GM12878 (cell line): ENCODE measurements at regions not wholly inside any gene's neighbourhood (a gene's known extent, or its start where the extent isn't known, plus 50 kb on each side); places are given as distances from the start of the nearest gene placed in this dataset.

Source experiments
- ATAC-seq: fragments of 200-7000 bp; cut with Tn5 transposase; 3 replicates; pipeline ENCODE4 v1.9.1; 2020; ENCODE audit warnings: mild to moderate bottlenecking, moderate library complexity
- BruUV-seq: library from RNA; stranded (reverse); fragments of 400-500 nt; replicated peaks from 2 replicates; lab custom pipeline; 2021; lab: Mats Ljungman, UMichigan
- CTCF ChIA-PET: fragments of 300-600 bp; sonication (Branson Sonifier 250); formaldehyde crosslinking; extraction: SDS; loops from one replicate; lab custom pipeline; 2021; ENCODE audit warnings: inconsistent platforms; lab: Yijun Ruan, JAX
- POLR2A ChIA-PET: fragments of 350-600 bp; formaldehyde crosslinking; extraction: SDS; loops from one replicate; lab custom pipeline; 2021; ENCODE audit warnings: inconsistent platforms; lab: Charles Lee
- RAD21 ChIA-PET: fragments of 300-600 bp; sonication (Branson Sonifier 250); formaldehyde crosslinking; loops from one replicate; lab custom pipeline; 2023; ENCODE audit warnings: antibody characterized with exemption; ENCODE audit not compliant: unreplicated experiment; lab: Charles Lee
- SMC1A ChIA-PET: fragments of 300-600 bp; sonication (Branson Sonifier 250); formaldehyde crosslinking; loops from one replicate; lab custom pipeline; 2023; ENCODE audit not compliant: unreplicated experiment, uncharacterized antibody; lab: Charles Lee
- DNase-seq: peaks from one replicate; pipeline ENCODE4 v3.0.0-alpha.2; 2011; ENCODE audit warnings: low read depth, low spot score
- FAIRE-seq: peaks from 3 replicates; lab custom pipeline; 2011; peaks lifted over from hg19 to GRCh38; lab: Jason Lieb, UNC
- H2AFZ ChIP-seq: 2 replicates; pipeline ENCODE4 v1.6.0; 2011; ENCODE audit warnings: low read depth, low read length, control low read depth; ENCODE audit not compliant: control insufficient read depth
- H3K27ac ChIP-seq: 2 replicates; pipeline ENCODE4 v1.5.1; 2011; ENCODE audit warnings: control low read depth; ENCODE audit not compliant: control insufficient read depth, insufficient read depth
- H3K27me3 ChIP-seq, 2 experiments: replicated peaks in 1 of 2; 2 replicates each; pipeline versions ENCODE4 v1.6.0 to v1.6.1; 2011; ENCODE audit warnings: low read length in 1 of 2; ENCODE audit not compliant: control insufficient read depth in 2 of 2, insufficient read depth in 2 of 2
- H3K36me3 ChIP-seq, 2 experiments: 2 replicates each; pipeline ENCODE4 v1.5.1; 2011; ENCODE audit warnings: low read length in 1 of 2; ENCODE audit not compliant: control insufficient read depth in 2 of 2, insufficient read depth in 2 of 2
- H3K4me1 ChIP-seq: 2 replicates; pipeline ENCODE4 v1.6.1; 2011; ENCODE audit warnings: mild to moderate bottlenecking, low read length, moderate library complexity, mixed read lengths; ENCODE audit not compliant: control insufficient read depth, insufficient read depth
- H3K4me2 ChIP-seq: 2 replicates; pipeline ENCODE4 v1.6.0; 2011; ENCODE audit warnings: control low read depth; ENCODE audit not compliant: control insufficient read depth, insufficient read depth
- H3K4me3 ChIP-seq: fragments of 200-600 bp; sonication (generic); 2 replicates; pipeline ENCODE4 v1.5.1; 2016
- H3K79me2 ChIP-seq: 2 replicates; pipeline ENCODE4 v1.6.0; 2011; ENCODE audit warnings: low read length; ENCODE audit not compliant: control insufficient read depth, insufficient read depth
- H3K9ac ChIP-seq: 2 replicates; pipeline ENCODE4 v1.8.0; 2011; ENCODE audit warnings: low read length, control low read depth, mixed read lengths; ENCODE audit not compliant: control insufficient read depth, insufficient read depth
- H3K9me3 ChIP-seq: replicated peaks from 3 replicates; pipeline ENCODE4 v1.5.1; 2011; ENCODE audit warnings: mild to moderate bottlenecking, low read length; ENCODE audit not compliant: control insufficient read depth, insufficient read depth
- H4K20me1 ChIP-seq: 2 replicates; pipeline ENCODE4 v1.6.0; 2011; ENCODE audit not compliant: control insufficient read depth, insufficient read depth
- SP1 ChIP-seq: IDR thresholded peaks from one replicate; pipeline ENCODE4 v1.6.1; 2011; ENCODE audit warnings: low read depth, low read length
- YBX1 ChIP-seq: fragments of 450-650 bp; IDR thresholded peaks from 2 replicates; pipeline ENCODE4 v1.6.1; 2016; ENCODE audit warnings: antibody characterized with exemption
- WGBS: methylation state at CpG from one replicate; pipeline ENCODE4 v1.1.6; 2016; ENCODE audit warnings: low lambda C conversion rate; ENCODE audit not compliant: insufficient replicate concordance, insufficient coverage; ENCODE audit errors: missing lambda C conversion rate; 5-methylcytosine and 5-hydroxymethylcytosine counted together
- in situ Hi-C: fragments of 300-500 bp; cut with MboI; formaldehyde crosslinking; loops from 9 replicates; pipeline ENCODE4 v1.14.3; 2018; ENCODE audit warnings: mixed read lengths
- intact Hi-C: fragments of 100-400 bp; cut with micrococcal nuclease; formaldehyde crosslinking; loops from one replicate; pipeline ENCODE4 v1.14.2; 2022; ENCODE audit not compliant: unreplicated experiment
- TF ChIP-seq, protein P1 (sequence below): IDR thresholded peaks from 2 replicates; pipeline ENCODE4 v1.6.1; 2011; ENCODE audit warnings: borderline replicate concordance, low read depth, mild to moderate bottlenecking, moderate library complexity, low read length; ENCODE audit not compliant: insufficient read depth, poor library complexity, severe bottlenecking
- TF ChIP-seq, protein P2 (sequence below): IDR thresholded peaks from 2 replicates; pipeline ENCODE4 v1.6.1; 2012; ENCODE audit warnings: low read depth, low read length, improper control_type of control experiment

DNA sequence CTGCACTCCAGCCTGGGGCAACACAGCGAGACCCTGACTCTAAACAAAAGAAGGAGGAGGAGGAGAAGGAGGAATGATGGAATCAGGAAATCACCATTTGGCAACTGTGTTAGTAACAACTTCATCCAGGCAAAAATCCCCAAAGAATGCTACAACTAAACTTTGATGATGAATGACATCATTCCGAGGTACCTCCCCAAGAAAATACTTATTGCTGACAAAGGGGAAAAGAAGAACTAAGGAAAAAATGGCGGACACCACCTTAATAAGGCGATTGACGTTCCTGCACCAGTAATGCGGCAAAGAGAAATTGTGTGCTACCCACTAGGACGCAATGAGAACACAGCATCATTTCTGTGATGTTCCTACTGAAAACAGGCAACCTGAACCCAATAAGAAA, 78.2 kb upstream of the SLC6A11 start:
- intact Hi-C loops = no loop called here
- no peak overlapping the region for H3K4me3 ChIP-seq
- FAIRE-seq = no peak
- in situ Hi-C loops = no loop called here
- RAD21 ChIA-PET = interaction anchor here (1.0 to 2.9 kb wide), 2 partner anchors 186 to 394 kb away, joined by 3 to 17 read pairs; no protein-coding TSS in a partner anchor
- no peak for ATAC-seq
- 56% methylated on average over 7 of the region's 7 CpGs for WGBS
- no peaks in the 10 kb centered on the region for H3K36me3 ChIP-seq
- H3K4me2 ChIP-seq = no peak overlapping the region
- H3K4me1 ChIP-seq = no peaks in the 10 kb centered on the region
- BruUV-seq = no TSS peak
- TF ChIP-seq, protein P1, sequence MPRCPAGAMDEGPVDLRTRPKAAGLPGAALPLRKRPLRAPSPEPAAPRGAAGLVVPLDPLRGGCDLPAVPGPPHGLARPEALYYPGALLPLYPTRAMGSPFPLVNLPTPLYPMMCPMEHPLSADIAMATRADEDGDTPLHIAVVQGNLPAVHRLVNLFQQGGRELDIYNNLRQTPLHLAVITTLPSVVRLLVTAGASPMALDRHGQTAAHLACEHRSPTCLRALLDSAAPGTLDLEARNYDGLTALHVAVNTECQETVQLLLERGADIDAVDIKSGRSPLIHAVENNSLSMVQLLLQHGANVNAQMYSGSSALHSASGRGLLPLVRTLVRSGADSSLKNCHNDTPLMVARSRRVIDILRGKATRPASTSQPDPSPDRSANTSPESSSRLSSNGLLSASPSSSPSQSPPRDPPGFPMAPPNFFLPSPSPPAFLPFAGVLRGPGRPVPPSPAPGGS = no peak
- TF ChIP-seq YBX1 (no peak), SP1 (no peak)
- TF ChIP-seq, protein P2, sequence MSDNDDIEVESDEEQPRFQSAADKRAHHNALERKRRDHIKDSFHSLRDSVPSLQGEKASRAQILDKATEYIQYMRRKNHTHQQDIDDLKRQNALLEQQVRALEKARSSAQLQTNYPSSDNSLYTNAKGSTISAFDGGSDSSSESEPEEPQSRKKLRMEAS = no peak
- TF ChIP-seq, all 136 proteins: peak for 0
- ChIA-PET CTCF (interaction anchor here (0.7 to 5.4 kb wide), 13 partner anchors 10 to 393 kb away, joined by 3 to 34 read pairs (median 4); no protein-coding TSS in a partner anchor), SMC1A (interaction anchor here (1.0 to 1.6 kb wide), 2 partner anchors 320 to 394 kb away, joined by 4 to 5 read pairs; no protein-coding TSS in a partner anchor), POLR2A (no interaction called here)
- H3K9ac ChIP-seq = no peak overlapping the region
- DNase-seq = no peak
- H4K20me1 ChIP-seq = no peaks in the 10 kb centered on the region
- H3K27ac ChIP-seq = no peak overlapping the region
- H3K9me3 ChIP-seq = peaks cover 2% of the 10 kb centered on the region
- no peaks in the 10 kb centered on the region for H3K79me2 ChIP-seq
- no peak overlapping the region for H2AFZ ChIP-seq
- no peaks in the 10 kb centered on the region for H3K27me3 ChIP-seq
